KOPT-K1 (cell line): ENCODE measurements at regions not wholly inside any gene's neighbourhood (a gene's known extent, or its start where the extent isn't known, plus 50 kb on each side); places are given as distances from the start of the nearest gene placed in this dataset.
"Not testable (repeated sequence)": the region's sequence is repeated elsewhere in the genome, so short reads cannot be mapped to it uniquely, and the experiment has no call there.

ENCODE experiments used
- H3K27ac ChIP-seq: fragments of 200-600 bp; sonication (generic); 2 replicates; pipeline ENCODE4 v1.5.1; 2016; ENCODE audit warnings: antibody characterized with exemption, mild to moderate bottlenecking, low read depth, low read length; ENCODE audit not compliant: poor library complexity, severe bottlenecking
- H3K36me3 ChIP-seq: fragments of 200-600 bp; sonication (generic); 2 replicates; pipeline ENCODE4 v1.5.1; 2017; ENCODE audit warnings: antibody characterized with exemption, mild to moderate bottlenecking, low read length, moderate library complexity; ENCODE audit not compliant: insufficient read depth
- H3K9me3 ChIP-seq: fragments of 200-600 bp; sonication (generic); 2 replicates; pipeline ENCODE4 v1.5.1; 2017; ENCODE audit warnings: antibody characterized with exemption, low read length, mild to moderate bottlenecking; ENCODE audit not compliant: insufficient read depth, poor library complexity, severe bottlenecking

DNA sequence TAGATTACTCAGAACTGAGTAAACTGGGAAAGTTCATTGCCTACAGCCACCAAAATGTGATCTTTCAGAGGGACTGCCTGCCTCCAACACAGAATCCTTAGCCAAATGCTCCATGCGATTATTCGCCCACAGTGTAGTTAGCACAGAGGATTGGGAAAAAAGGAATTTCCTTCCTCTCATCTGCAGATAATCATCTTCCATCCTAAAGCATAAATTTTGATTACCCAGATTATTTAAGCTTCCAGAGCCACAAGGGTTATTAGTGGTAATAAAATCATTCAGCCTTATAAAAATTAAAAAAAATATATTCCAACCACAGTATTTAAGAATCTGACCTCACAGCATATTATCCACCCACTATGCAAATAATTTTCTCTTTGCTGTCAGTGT is 285.3 kb upstream of the GRAMD2B start:
- Histone ChIP-seq H3K9me3 (no peaks in the 10 kb centered on the region), H3K27ac (no peak overlapping the region), H3K36me3 (no peaks in the 10 kb centered on the region)

DNA sequence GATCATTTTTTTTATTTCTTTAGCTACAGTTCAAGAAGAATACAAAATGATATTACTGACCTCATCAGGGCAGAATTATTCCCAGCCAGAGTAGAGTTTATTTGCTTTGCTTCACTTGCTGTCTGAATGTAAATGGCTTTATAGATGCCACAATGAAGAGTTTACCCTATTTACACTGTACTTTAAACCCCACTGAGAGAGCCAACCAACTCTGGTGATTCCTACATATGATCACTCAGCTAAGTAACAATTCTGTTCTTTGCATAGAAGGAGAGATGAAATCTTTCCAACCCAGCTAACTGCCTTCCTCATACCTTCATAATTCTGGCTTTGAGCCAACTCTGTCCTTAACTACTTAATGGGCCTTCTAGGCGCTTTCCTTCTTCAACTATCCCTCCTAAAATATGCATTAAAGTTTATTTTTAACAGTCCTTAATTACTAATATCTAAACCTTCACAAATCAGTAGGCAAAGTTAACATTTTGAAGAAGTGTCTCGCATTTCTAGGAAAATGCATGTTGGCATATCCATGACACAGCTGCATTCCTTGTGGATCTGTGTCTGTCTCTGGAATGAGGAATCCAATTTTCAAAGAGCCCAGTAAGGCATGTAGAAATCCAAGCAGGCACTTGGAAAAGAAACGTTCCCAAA is 284.8 kb upstream of the GRAMD2B start:
- Histone ChIP-seq H3K36me3 (no peaks in the 10 kb centered on the region), H3K9me3 (no peaks in the 10 kb centered on the region), H3K27ac (no peak overlapping the region)

DNA sequence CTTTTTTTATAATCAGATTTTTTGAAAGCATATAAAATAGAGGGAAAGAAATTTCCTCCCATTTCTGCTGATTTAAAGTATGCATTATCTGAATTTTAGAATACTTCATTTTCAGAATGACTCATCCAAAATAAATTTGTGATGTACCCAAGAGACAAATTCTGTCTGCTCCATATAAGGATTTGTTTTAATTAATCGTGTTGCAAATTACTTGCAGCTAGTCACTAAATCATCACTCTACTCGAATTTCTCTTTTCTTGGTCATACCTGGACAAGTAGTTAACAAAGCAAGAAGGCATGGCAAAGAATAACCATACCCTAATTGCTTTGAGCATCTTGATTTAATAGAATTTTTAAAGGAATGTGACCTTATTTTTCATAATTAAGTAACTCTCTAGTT is 284.1 kb upstream of the GRAMD2B start:
- Histone ChIP-seq H3K36me3 (no peaks in the 10 kb centered on the region), H3K9me3 (no peaks in the 10 kb centered on the region), H3K27ac (no peak overlapping the region)

DNA sequence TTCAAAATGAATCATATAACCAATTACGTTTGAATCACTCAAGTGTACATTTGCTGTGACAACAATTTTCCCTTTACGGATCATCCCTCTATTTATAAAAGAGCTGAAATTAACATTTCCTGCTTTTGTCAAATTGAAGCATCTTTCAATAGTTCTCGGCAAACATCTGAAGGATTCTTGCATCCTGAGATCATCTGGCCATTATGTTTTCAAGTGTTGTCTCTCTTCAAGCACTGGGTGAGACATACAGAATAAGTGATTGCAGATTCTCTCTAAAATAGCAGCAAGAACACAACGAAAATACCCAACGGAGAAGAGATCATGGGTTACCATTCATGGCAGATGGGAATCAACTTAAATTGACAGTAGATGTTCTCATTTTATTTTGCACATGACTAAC is 283.4 kb upstream of the GRAMD2B start:
- Histone ChIP-seq H3K27ac (no peak overlapping the region), H3K36me3 (no peaks in the 10 kb centered on the region), H3K9me3 (no peaks in the 10 kb centered on the region)

DNA sequence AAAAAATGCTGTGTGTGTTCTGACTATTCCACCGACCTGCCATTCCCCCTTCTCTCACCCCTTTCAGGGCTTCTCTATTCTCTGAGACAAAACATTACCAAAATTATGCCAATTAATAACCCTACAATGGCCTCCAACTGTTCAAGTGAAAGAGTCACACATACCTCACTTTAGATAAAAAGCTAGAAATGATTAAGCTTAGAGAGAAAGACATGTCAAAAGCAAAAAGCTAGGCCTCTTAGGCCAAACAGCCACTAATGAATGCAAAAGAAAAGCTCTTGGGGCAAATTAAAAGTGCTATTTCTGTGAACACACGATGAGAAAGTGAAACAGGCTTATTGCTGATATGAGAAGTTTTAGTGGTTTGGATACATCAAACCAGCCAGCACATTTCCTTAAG is 279.6 kb upstream of the GRAMD2B start:
- no peaks in the 10 kb centered on the region for H3K9me3 ChIP-seq
- H3K36me3 ChIP-seq, result no peaks in the 10 kb centered on the region
- H3K27ac ChIP-seq, result no peak overlapping the region

DNA sequence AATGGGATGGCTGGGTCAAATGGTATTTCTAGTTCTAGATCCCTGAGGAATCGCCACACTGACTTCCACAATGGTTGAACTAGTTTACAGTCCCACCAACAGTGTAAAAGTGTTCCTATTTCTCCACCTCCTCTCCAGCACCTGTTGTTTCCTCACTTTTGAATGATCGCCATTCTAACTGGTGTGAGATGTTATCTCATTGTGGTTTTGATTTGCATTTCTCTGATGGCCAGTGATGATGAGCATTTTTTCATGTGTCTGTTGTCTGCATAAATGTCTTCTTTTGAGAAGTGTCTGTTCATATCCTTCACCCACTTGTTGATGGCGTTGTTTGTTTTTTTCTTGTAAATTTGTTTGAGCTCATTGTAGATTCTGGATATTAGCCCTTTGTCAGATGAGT is 272.9 kb upstream of the GRAMD2B start:
- H3K36me3 ChIP-seq, H3K27ac ChIP-seq, H3K9me3 ChIP-seq: not testable (repeated sequence)

DNA sequence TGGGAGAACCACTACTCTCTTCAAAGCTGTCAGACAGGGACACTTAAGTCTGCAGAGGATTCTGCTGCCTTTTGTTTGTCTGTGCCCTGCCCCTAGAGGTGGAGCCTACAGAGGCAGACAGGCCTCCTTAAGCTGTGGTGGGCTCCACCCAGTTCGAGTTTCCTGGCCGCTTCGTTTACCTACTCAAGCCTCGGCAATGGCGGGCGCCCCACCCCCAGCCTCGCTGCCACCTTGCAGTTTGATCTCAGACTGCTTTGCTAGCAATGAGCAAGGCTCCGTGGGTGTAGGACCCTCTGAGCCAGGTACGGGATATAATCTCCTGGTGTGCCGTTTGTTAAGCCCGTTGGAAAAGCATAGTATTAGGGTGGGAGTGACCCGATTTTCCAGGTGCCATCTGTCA is 267.9 kb upstream of the GRAMD2B start:
- not testable (repeated sequence) for H3K36me3 ChIP-seq, H3K9me3 ChIP-seq, H3K27ac ChIP-seq

DNA sequence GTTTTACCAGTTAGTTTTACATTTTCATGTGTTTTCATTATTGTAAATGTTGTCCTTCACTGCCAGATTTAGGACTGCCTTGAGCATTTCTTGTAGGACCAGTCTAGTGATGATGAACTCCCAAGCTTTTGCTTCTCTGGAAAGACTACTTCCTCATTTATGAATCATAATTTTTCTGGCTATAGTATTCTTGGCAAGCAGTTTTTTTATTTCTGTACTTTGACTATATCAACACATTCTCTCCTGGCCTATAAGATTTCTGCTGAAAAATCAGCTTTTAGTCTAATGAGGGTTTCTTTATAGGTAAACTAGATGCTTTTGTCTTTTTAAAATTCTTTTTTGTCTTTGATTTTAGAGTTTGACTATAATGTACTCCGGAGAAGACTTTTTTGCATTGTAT is 256.8 kb upstream of the GRAMD2B start:
- H3K9me3 ChIP-seq, result peaks cover 7% of the 10 kb centered on the region
- no peaks in the 10 kb centered on the region for H3K36me3 ChIP-seq
- H3K27ac ChIP-seq, result no peak overlapping the region

DNA sequence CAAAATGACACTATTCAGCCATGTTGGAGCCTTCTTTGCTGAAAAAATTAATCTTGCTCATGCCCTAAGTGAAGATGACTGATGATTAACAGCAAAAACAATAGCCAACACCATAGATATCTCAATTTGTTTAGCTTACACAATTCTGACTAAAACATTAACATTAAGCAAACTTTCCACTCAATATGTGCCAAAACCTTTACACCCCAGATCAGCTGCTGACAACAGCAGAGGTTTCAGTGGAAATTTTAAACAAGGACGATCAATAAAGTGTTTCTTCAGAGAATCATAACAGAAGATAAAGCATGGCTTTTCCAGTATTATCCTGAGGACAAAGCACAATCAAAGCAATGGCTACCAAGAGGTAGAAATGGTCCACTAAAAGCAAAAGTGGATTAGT is 254.4 kb upstream of the GRAMD2B start:
- Histone ChIP-seq H3K36me3 (no peaks in the 10 kb centered on the region), H3K27ac (no peak overlapping the region), H3K9me3 (peaks cover 7% of the 10 kb centered on the region)

DNA sequence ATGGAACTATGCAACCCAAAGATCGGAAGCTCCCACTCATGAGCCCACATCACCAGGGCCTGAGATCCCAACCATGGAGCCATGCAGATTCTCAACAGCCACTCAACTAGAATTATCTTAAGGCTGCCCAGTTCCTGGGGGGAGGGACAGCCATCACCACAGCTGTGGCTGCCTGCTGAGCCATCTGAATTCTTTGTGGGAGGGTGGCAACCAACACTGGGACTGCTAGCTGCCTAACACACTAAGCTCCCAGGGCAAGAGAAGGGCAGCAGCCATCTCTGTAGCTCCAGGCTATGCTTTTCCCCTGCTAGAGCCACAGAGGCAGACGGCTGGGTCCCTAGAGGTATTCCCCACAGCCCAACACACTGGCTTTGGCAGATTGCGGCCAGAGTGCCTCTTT is 251.3 kb upstream of the GRAMD2B start:
- Histone ChIP-seq H3K36me3 (no peaks in the 10 kb centered on the region), H3K27ac (no peak overlapping the region), H3K9me3 (peaks cover under 1% of the 10 kb centered on the region)

DNA sequence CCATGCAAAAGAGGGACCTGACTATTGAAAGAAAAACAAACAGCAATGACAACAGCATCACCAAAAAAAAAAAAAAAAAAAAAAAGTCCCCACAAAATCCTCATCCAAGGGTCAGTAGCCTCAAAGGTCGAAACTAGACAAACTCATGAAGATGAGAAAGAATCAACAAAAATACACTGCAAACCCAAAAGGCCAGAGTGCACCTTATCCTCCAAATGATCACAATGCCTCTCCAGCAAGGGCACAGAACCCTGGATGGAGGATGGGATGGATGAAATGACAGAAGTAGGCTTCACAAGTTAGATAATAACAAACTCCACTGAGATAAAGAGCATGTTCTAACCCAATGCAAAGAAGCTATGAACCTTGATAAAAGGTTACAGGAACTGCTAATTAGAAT is 250.4 kb upstream of the GRAMD2B start:
- H3K27ac ChIP-seq, result no peak overlapping the region
- H3K36me3 ChIP-seq, result no peaks in the 10 kb centered on the region
- H3K9me3 ChIP-seq, result no peaks in the 10 kb centered on the region

DNA sequence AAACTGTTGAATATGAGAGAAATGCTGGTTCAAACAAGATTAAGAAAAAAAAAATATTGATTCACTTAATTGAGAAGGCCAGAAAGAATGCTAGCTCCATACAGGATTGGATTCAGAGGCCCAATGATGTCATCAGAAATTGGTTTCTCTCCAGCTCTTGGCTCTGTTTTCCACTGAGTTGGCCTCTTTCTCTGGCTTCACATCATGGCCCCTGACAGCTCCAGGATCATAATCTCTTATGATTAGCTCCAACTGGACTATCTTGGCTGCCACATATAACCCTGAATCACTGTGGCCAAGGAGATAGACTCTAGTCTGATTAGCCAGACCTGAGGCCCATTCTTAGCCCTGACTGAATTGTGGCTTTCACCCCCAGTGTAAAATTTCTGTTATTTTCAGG is 244.7 kb upstream of the GRAMD2B start:
- Histone ChIP-seq H3K27ac (no peak overlapping the region), H3K9me3 (no peaks in the 10 kb centered on the region), H3K36me3 (no peaks in the 10 kb centered on the region)

DNA sequence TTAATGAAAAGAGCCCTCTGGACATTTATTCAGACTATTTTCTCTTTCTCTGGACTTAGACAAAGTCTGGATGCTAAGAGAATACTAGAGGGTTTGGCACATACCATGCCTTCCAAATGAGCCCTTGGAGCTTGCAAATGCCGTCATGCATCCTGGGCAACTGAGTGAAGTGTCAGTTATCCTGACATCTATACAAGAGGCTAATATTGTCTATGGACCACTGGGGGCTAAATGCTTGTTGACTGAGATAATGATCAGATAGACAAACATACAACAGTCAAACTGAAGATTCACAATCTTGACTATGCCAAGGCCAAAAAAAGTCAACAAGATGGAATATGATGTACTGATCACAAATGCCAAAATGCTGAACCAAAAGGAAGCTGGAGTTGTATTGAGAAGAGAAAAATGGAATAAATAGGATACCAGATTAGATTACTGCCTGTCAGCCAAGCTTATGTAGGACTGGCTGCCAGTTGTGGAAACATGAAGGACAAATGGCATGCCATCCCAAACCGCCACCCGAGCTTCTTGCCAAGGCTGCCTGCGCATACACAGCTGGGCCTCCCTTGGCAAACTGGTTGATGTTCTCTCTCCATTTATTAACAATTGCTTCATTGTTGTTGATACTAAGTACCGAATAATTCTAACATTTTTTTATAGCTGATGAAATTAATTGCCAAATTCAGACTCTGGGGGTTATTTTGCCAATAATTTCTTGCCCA is 240.1 kb upstream of the GRAMD2B start:
- Histone ChIP-seq H3K27ac (no peak overlapping the region), H3K9me3 (no peaks in the 10 kb centered on the region), H3K36me3 (no peaks in the 10 kb centered on the region)

DNA sequence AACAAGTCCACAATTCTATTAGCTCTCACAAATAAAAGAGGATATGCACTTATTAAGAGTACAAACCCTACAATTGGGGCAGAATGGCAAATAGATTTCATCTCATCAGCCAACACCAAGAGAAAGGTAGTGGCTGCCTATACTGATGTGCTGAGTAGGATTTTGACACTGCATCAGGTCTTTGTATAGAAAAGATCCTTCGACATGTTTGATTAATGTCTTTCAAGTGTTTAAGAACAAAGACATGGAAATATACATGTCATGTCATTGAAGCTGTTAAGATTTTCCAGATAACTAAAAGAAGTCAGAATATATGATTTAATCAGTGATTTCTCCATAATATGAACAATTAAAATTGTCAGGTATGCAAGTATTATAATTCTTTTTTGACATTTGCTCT is 238.7 kb upstream of the GRAMD2B start:
- Histone ChIP-seq H3K36me3 (no peaks in the 10 kb centered on the region), H3K27ac (no peak overlapping the region), H3K9me3 (no peaks in the 10 kb centered on the region)

DNA sequence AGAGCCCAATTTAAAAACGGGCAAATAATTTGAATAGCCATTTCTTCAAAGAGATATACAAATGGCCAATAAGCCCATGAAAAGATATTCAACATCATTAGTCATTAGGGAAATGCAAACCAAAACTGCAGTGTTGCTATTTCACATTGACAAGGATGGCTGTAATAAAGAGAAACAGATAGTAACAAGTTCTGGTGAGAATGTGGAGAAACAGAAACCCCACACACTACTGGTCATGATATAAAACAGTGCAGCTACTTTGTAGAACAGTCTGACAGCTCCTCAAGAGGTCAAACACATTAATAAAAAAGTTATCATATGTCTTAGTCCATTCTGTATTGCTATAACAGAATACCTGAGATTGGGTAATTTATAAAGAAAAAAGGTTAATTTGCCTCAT is 237.0 kb upstream of the GRAMD2B start:
- Histone ChIP-seq H3K27ac (no peak overlapping the region), H3K36me3 (no peaks in the 10 kb centered on the region)

DNA sequence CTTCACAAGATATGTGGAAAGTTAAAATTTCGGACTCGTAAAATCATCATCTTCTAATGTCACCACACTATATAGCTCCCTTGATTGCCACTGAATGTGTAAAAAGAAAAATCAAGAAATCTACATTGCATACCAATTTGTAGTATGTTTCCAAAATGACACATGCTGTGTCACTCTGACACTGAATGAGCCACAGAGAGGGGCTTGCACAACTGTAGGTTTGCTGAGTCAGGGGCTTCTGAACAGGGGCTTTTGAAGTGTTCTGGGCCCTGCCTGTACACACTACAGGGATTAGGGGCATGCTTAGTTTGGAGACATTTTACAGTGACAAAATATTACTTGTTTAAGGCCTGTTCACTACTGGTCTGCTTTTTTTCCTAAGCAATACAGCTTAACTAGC is 234.4 kb upstream of the GRAMD2B start:
- H3K9me3 ChIP-seq, result no peaks in the 10 kb centered on the region
- no peaks in the 10 kb centered on the region for H3K36me3 ChIP-seq
- no peak overlapping the region for H3K27ac ChIP-seq

More for the DNA sequence above, 237.0 kb upstream of the GRAMD2B start:
- no peaks in the 10 kb centered on the region for H3K9me3 ChIP-seq
